DND-41 (cell line): ENCODE measurements at regions not wholly inside any gene's neighbourhood (a gene's known extent, or its start where the extent isn't known, plus 50 kb on each side); places are given as distances from the start of the nearest gene placed in this dataset.

Experiments
- EZH2 ChIP-seq: IDR thresholded peaks from 3 replicates; pipeline ENCODE4 v1.6.1; 2012; ENCODE audit warnings: borderline replicate concordance, low read depth, mild to moderate bottlenecking, moderate library complexity, low read length, inconsistent platforms; ENCODE audit not compliant: severe bottlenecking
- TF ChIP-seq, protein P1 (sequence below): IDR thresholded peaks from 2 replicates; pipeline ENCODE4 v1.5.1; 2012; ENCODE audit warnings: borderline replicate concordance, low read length, moderate library complexity, mild to moderate bottlenecking; ENCODE audit not compliant: poor library complexity, severe bottlenecking; ENCODE audit errors: extremely low read depth

- TF ChIP-seq, protein P1, sequence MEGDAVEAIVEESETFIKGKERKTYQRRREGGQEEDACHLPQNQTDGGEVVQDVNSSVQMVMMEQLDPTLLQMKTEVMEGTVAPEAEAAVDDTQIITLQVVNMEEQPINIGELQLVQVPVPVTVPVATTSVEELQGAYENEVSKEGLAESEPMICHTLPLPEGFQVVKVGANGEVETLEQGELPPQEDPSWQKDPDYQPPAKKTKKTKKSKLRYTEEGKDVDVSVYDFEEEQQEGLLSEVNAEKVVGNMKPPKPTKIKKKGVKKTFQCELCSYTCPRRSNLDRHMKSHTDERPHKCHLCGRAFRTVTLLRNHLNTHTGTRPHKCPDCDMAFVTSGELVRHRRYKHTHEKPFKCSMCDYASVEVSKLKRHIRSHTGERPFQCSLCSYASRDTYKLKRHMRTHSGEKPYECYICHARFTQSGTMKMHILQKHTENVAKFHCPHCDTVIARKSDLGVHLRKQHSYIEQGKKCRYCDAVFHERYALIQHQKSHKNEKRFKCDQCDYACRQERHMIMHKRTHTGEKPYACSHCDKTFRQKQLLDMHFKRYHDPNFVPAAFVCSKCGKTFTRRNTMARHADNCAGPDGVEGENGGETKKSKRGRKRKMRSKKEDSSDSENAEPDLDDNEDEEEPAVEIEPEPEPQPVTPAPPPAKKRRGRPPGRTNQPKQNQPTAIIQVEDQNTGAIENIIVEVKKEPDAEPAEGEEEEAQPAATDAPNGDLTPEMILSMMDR = no peak
- no peak for TF ChIP-seq EZH2
These were observed 711.3 kb upstream of the SGCG start for GRCh38 chr13:22469452-22469851.
